ENCODE measurements at regions not wholly inside any gene's neighbourhood (a gene's known extent, or its start where the extent isn't known, plus 50 kb on each side); places are given as distances from the start of the nearest gene placed in this dataset.

DNA sequence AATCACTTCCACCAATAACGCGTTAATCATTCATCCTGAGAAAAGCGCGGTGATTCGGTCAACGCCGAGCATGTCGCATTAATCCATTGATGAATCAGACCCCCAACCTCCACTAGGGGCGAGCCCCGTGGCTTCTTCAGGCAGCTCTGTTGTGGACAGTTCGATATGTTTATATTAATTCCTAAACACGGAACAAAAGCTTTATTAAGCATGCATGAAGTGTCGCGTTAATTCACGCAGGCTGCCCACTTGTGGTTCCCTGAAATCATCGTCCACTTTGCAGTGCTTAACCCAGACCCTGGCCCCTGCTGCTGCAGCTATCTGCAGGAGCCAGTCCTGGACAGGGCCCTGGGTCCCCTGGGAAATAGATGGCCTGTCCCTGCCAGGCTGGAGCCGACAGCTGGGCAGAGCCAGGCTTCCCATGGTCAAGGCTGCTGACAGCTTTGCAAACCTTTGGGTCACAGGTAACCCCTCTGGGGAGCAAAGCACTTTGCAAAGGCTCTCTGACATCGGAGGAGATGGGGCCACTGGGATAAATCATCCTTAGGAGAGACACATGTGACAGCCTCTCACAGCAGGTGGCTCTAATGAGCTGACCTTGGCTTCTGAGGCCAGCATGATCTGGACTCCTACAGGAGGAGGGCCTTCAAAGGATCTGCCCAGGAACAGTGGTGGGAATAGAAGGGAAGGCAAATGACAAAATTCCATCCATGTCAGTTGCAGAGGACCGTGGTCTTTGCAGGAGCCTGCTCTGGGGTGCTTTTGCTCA lies 137.0 kb upstream of the AJAP1 start:
- Histone ChIP-seq H3K27me3 (peaks cover 0 to 31% (median 0%) of the 10 kb centered on the region in 4 donors), H3K4me3 (no peak overlapping the region), H3K9me3 (no peaks in the 10 kb centered on the region), H3K27ac (replicated peaks in 1 of 4) (no peak overlapping the region), H3K36me3 (no peaks in the 10 kb centered on the region), H3K4me1 (peaks cover 8 to 10% (median 9%) of the 10 kb centered on the region in 4 donors)
- TF ChIP-seq, protein P1, sequence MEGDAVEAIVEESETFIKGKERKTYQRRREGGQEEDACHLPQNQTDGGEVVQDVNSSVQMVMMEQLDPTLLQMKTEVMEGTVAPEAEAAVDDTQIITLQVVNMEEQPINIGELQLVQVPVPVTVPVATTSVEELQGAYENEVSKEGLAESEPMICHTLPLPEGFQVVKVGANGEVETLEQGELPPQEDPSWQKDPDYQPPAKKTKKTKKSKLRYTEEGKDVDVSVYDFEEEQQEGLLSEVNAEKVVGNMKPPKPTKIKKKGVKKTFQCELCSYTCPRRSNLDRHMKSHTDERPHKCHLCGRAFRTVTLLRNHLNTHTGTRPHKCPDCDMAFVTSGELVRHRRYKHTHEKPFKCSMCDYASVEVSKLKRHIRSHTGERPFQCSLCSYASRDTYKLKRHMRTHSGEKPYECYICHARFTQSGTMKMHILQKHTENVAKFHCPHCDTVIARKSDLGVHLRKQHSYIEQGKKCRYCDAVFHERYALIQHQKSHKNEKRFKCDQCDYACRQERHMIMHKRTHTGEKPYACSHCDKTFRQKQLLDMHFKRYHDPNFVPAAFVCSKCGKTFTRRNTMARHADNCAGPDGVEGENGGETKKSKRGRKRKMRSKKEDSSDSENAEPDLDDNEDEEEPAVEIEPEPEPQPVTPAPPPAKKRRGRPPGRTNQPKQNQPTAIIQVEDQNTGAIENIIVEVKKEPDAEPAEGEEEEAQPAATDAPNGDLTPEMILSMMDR (IDR thresholded peaks at IDR 0.05) = no peak
- TF ChIP-seq EP300 (IDR thresholded peaks at IDR 0.05) (no peak), POLR2A (IDR thresholded peaks at IDR 0.05; ENCODE audit: low read depth) (no peak), POLR2AphosphoS5 (IDR thresholded peaks at IDR 0.05) (no peak)
- no peak for DNase-seq (ENCODE audit: extremely low spot score)
- intact Hi-C loops (cut with DNase I) = no loop called here
- WGBS = 68% methylated on average over 15 of the region's 19 CpGs

DNA sequence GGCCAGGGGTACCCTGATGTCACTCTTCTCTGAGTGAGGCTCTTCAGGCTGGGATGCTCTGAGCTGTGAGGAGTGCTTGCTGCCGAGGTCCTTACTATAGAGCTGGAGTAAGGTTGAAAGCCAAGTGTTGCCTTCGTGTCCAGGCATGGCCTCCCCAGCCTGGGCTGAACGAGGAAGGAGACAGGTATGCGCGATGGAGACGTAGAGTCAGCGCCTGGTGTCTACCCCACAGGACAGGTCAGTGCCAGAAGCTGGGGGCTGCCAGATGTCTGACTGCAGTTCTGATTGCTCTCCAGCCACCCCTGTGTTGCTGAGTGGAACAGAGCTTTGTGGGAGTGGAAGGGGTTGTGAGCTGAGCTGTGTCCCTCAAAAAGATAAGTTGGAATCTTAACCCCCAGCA lies 135.8 kb upstream of the AJAP1 start:
- intact Hi-C loops (cut with DNase I) = no loop called here
- Histone ChIP-seq H3K36me3 (no peaks in the 10 kb centered on the region), H3K4me3 (no peak overlapping the region), H3K27me3 (peaks cover 0 to 31% (median 0%) of the 10 kb centered on the region in 4 donors), H3K9me3 (no peaks in the 10 kb centered on the region), H3K27ac (replicated peaks in 1 of 4) (no peak overlapping the region), H3K4me1 (peaks cover 0 to 5% (median 0%) of the 10 kb centered on the region in 4 donors)
- DNase-seq (ENCODE audit: extremely low spot score) = no peak
- 91% methylated on average over 7 of the region's 7 CpGs for WGBS
- TF ChIP-seq, protein P1 (IDR thresholded peaks at IDR 0.05) = no peak
- TF ChIP-seq POLR2A (IDR thresholded peaks at IDR 0.05; ENCODE audit: low read depth) = no peak
- no peak for TF ChIP-seq EP300 (IDR thresholded peaks at IDR 0.05)
- no peak for TF ChIP-seq POLR2AphosphoS5 (IDR thresholded peaks at IDR 0.05)

DNA sequence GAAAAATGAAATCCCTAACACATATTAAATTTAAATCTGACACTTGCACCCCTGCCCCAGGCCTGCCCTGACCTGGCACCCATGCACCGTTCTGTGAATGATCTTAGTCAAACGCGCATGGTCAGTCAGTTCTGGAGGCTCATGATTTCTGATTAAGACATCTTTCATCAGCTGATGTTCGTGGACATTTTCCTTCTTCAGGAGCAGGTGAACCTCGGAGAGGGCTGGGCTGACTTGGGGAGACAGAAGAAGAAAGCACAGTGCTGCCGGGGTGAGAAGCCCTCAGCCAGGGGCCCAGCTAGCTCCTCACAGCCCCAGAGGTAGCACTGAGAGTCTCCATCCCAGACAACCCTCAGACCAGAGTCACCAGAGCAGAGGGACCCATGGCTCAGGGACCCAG lies 134.5 kb upstream of the AJAP1 start:
- WGBS = 89% methylated on average over 5 of the region's 6 CpGs
- Histone ChIP-seq H3K27me3 (peaks cover 0 to 37% (median 0%) of the 10 kb centered on the region in 4 donors), H3K27ac (replicated peaks in 1 of 4) (no peak overlapping the region), H3K4me3 (no peak overlapping the region), H3K4me1 (no peaks in the 10 kb centered on the region), H3K36me3 (no peaks in the 10 kb centered on the region), H3K9me3 (no peaks in the 10 kb centered on the region)
- TF ChIP-seq, protein P1 (IDR thresholded peaks at IDR 0.05) = no peak
- TF ChIP-seq EP300 (IDR thresholded peaks at IDR 0.05) = no peak
- TF ChIP-seq POLR2A (IDR thresholded peaks at IDR 0.05; ENCODE audit: low read depth) = no peak
- TF ChIP-seq POLR2AphosphoS5 (IDR thresholded peaks at IDR 0.05) = no peak
- intact Hi-C loops (cut with DNase I) = no loop called here
- no peak for DNase-seq (ENCODE audit: extremely low spot score)

DNA sequence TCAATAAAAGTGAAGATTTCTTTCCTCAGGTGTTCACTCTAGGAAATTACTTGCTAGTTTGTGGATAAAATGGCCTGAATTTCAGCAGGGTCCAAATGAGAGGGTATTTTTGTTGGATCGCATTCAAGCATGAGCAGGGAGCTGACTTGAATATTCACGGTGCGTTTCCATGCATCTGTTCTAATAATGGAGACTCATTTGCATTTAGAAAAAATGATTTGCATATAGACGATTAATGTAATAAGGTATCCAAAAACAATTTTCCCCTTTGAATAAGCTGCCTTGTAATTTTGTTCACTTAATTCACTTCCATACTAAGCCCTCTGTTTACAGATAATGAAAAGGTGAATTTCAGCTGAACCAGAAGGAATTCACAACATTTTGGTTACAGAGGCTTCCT lies 130.9 kb upstream of the AJAP1 start:
- Histone ChIP-seq H3K36me3 (no peaks in the 10 kb centered on the region), H3K9me3 (no peaks in the 10 kb centered on the region), H3K27ac (replicated peaks in 1 of 4) (no peak overlapping the region), H3K4me1 (no peaks in the 10 kb centered on the region), H3K27me3 (peaks cover 0 to 45% (median 0%) of the 10 kb centered on the region in 4 donors), H3K4me3 (no peak overlapping the region)
- WGBS = 82% methylated on average over 4 of the region's 4 CpGs
- TF ChIP-seq POLR2A (IDR thresholded peaks at IDR 0.05; ENCODE audit: low read depth) (no peak), POLR2AphosphoS5 (IDR thresholded peaks at IDR 0.05) (no peak), EP300 (IDR thresholded peaks at IDR 0.05) (no peak)
- TF ChIP-seq, protein P1 (IDR thresholded peaks at IDR 0.05) = no peak
- DNase-seq (ENCODE audit: extremely low spot score) = no peak
- intact Hi-C loops (cut with DNase I) = no loop called here
